GM12878 (cell line): ENCODE measurements at regions not wholly inside any gene's neighbourhood (a gene's known extent, or its start where the extent isn't known, plus 50 kb on each side); places are given as distances from the start of the nearest gene placed in this dataset.

Experiments used
- ATF7 ChIP-seq: fragments of 450-650 bp; IDR thresholded peaks from 2 replicates; pipeline ENCODE4 v1.6.1; 2016; ENCODE audit warnings: low read depth, mild to moderate bottlenecking
- BCL11A ChIP-seq: IDR thresholded peaks from 2 replicates; pipeline ENCODE4 v1.6.1; 2011; ENCODE audit warnings: low read depth, low read length
- CHD1 ChIP-seq: IDR thresholded peaks from 2 replicates; pipeline ENCODE4 v1.6.1; 2012; ENCODE audit warnings: low read depth, low read length, improper control_type of control experiment
- CHD4 ChIP-seq: fragments of 200-600 bp; sonication (generic); IDR thresholded peaks from 2 replicates; pipeline ENCODE4 v1.6.1; 2016; ENCODE audit warnings: mild to moderate bottlenecking
- CTCF ChIP-seq, 3 experiments: IDR thresholded peaks in 2 of 3; conservative IDR thresholded peaks in 1 of 3; 2 replicates each; pipeline ENCODE4 v1.5.1; 2011; ENCODE audit warnings: low read depth in 3 of 3, low read length in 3 of 3, mild to moderate bottlenecking in 3 of 3, control low read depth in 2 of 3, moderate library complexity in 2 of 3, inconsistent platforms in 1 of 3, mixed read lengths in 1 of 3; ENCODE audit not compliant: control insufficient read depth in 2 of 3, insufficient read depth in 1 of 3; ENCODE audit errors: extremely low read depth in 1 of 3
- E2F8 ChIP-seq: fragments of 450-650 bp; IDR thresholded peaks from 2 replicates; pipeline ENCODE4 v1.6.1; 2018; ENCODE audit warnings: mild to moderate bottlenecking, low read depth, moderate library complexity; ENCODE audit not compliant: partially characterized antibody
- ETV6 ChIP-seq, 2 experiments: fragments of 450-650 bp in 1 of 2; IDR thresholded peaks in 1 of 2; conservative IDR thresholded peaks in 1 of 2; 2 replicates each; pipeline ENCODE4 v1.6.1; 2014; ENCODE audit warnings: antibody characterized with exemption in 1 of 2, borderline replicate concordance in 1 of 2, low read depth in 1 of 2, mild to moderate bottlenecking in 1 of 2, moderate library complexity in 1 of 2
- FOXM1 ChIP-seq: IDR thresholded peaks from 2 replicates; pipeline ENCODE4 v1.6.1; 2012; ENCODE audit warnings: low read depth, mild to moderate bottlenecking, inconsistent platforms, low read length, moderate library complexity
- IRF4 ChIP-seq: IDR thresholded peaks from 2 replicates; pipeline ENCODE4 v1.6.1; 2011; ENCODE audit warnings: low read depth, low read length
- KAT2A ChIP-seq: conservative IDR thresholded peaks from 2 replicates; pipeline ENCODE4 v1.6.1; 2011; ENCODE audit warnings: low read depth, low read length; ENCODE audit not compliant: control insufficient read depth
- KDM1A ChIP-seq: fragments of 200-600 bp; sonication (generic); IDR thresholded peaks from 2 replicates; pipeline ENCODE4 v1.6.1; 2016; ENCODE audit warnings: borderline replicate concordance
- NBN ChIP-seq: fragments of 450-650 bp; IDR thresholded peaks from 2 replicates; pipeline ENCODE4 v1.6.1; 2016
- PAX8 ChIP-seq: fragments of 450-650 bp; IDR thresholded peaks from 2 replicates; pipeline ENCODE4 v1.6.1; 2017; ENCODE audit warnings: mild to moderate bottlenecking, moderate library complexity
- POU2F2 ChIP-seq: IDR thresholded peaks from 3 replicates; pipeline ENCODE4 v1.6.1; 2011; ENCODE audit warnings: low read depth, mild to moderate bottlenecking, low read length, borderline replicate concordance
- RB1 ChIP-seq: fragments of 450-650 bp; formaldehyde crosslinking; IDR thresholded peaks from 2 replicates; pipeline ENCODE4 v1.6.1; 2017; ENCODE audit warnings: mild to moderate bottlenecking, borderline replicate concordance
- SMC3 ChIP-seq: IDR thresholded peaks from 2 replicates; pipeline ENCODE4 v1.6.1; 2011; ENCODE audit warnings: low read length, improper control_type of control experiment, borderline replicate concordance
- STAT3 ChIP-seq: IDR thresholded peaks from 2 replicates; pipeline ENCODE4 v1.6.1; 2011; ENCODE audit warnings: low read depth, low read length, improper control_type of control experiment
- SUZ12 ChIP-seq: fragments of 200-600 bp; sonication (generic); IDR thresholded peaks from one replicate; pipeline ENCODE4 v1.6.1; 2018; ENCODE audit warnings: antibody characterized with exemption, mild to moderate bottlenecking; ENCODE audit not compliant: unreplicated experiment
- TARDBP ChIP-seq: IDR thresholded peaks from 2 replicates; pipeline ENCODE4 v1.6.1; 2016; ENCODE audit warnings: borderline replicate concordance
- YY1 ChIP-seq: IDR thresholded peaks from 2 replicates; pipeline ENCODE4 v1.6.1; 2011; ENCODE audit warnings: low read depth, mild to moderate bottlenecking, low read length
- ZNF24 ChIP-seq: fragments of 450-650 bp; IDR thresholded peaks from 2 replicates; pipeline ENCODE4 v1.6.1; 2017; ENCODE audit warnings: antibody characterized with exemption, mild to moderate bottlenecking
- TF ChIP-seq, protein P1 (sequence below): IDR thresholded peaks from 2 replicates; pipeline ENCODE4 v1.6.1; 2011; ENCODE audit warnings: borderline replicate concordance, low read depth, mild to moderate bottlenecking, moderate library complexity, low read length; ENCODE audit not compliant: insufficient read depth, poor library complexity, severe bottlenecking
- TF ChIP-seq, protein P2 (sequence below): fragments of 450-650 bp; IDR thresholded peaks from 2 replicates; pipeline ENCODE4 v1.6.1; 2016; ENCODE audit warnings: mild to moderate bottlenecking
- TF ChIP-seq, protein P3 (sequence below): IDR thresholded peaks from 2 replicates; pipeline ENCODE4 v1.6.1; 2012; ENCODE audit warnings: low read depth, low read length, improper control_type of control experiment

- TF ChIP-seq, protein P1, sequence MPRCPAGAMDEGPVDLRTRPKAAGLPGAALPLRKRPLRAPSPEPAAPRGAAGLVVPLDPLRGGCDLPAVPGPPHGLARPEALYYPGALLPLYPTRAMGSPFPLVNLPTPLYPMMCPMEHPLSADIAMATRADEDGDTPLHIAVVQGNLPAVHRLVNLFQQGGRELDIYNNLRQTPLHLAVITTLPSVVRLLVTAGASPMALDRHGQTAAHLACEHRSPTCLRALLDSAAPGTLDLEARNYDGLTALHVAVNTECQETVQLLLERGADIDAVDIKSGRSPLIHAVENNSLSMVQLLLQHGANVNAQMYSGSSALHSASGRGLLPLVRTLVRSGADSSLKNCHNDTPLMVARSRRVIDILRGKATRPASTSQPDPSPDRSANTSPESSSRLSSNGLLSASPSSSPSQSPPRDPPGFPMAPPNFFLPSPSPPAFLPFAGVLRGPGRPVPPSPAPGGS: no peak
- TF ChIP-seq SMC3 (peak; percentile 44; the same call in 1 of the 2 replicates), CHD4 (no peak), CTCF (IDR thresholded peaks at IDR 0.05 in 2 of 3, conservative IDR thresholded peaks at IDR 0.05 in 1 of 3; ENCODE audit: control insufficient read depth in 2 of 3, extremely low read depth in 1 of 3, insufficient read depth in 1 of 3, low read depth in 3 of 3, low read length in 3 of 3) (peak; percentile 21 to 41 (median 29); a peak in 4 of 6 replicates), NBN (0 out of 2 replicates have a peak, but pooled peaks have one; percentile 61), FOXM1 (0 out of 2 replicates have a peak, but pooled peaks have one; percentile 11), KAT2A (no peak), STAT3 (no peak), ATF7 (peak; percentile 82), CHD1 (no peak), SUZ12 (no peak), E2F8 (no peak), ETV6 (conservative IDR thresholded peaks at IDR 0.05 in 1 of 2, IDR thresholded peaks at IDR 0.05 in 1 of 2; ENCODE audit: borderline replicate concordance in 1 of 2, low read depth in 1 of 2) (peak in 1 of 2 experiments; percentile 21; a peak in 1 of 4 replicates), POU2F2 (no peak), TARDBP (no peak), YY1 (no peak), PAX8 (no peak), RB1 (no peak), ZNF24 (0 out of 2 replicates have a peak, but pooled peaks have one; percentile 57), BCL11A (no peak), KDM1A (no peak), IRF4 (0 out of 2 replicates have a peak, but pooled peaks have one; percentile 6)
- TF ChIP-seq, protein P2, sequence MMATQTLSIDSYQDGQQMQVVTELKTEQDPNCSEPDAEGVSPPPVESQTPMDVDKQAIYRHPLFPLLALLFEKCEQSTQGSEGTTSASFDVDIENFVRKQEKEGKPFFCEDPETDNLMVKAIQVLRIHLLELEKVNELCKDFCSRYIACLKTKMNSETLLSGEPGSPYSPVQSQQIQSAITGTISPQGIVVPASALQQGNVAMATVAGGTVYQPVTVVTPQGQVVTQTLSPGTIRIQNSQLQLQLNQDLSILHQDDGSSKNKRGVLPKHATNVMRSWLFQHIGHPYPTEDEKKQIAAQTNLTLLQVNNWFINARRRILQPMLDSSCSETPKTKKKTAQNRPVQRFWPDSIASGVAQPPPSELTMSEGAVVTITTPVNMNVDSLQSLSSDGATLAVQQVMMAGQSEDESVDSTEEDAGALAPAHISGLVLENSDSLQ: no peak
- TF ChIP-seq, protein P3, sequence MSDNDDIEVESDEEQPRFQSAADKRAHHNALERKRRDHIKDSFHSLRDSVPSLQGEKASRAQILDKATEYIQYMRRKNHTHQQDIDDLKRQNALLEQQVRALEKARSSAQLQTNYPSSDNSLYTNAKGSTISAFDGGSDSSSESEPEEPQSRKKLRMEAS: no peak
Observed at GRCh38 chr15:38072348-38073177, 138.1 kb downstream of the TMCO5A start (continued).
